ENCODE measurements at regions not wholly inside any gene's neighbourhood (a gene's known extent, or its start where the extent isn't known, plus 50 kb on each side); places are given as distances from the start of the nearest gene placed in this dataset.

GRCh38 chr5:5798462-5798861 is 376.0 kb downstream of the ICE1 start:
- no TSS peak for BruUV-seq (replicated peaks)
- no peak overlapping the region for H3K4me3 ChIP-seq (ENCODE audit: low read length)
- H3K9ac ChIP-seq (ENCODE audit: low read length): no peak overlapping the region
- H3F3A ChIP-seq (ENCODE audit: low read length, unreplicated experiment): no peaks in the 10 kb centered on the region
- POLR2A ChIA-PET (ENCODE audit: unreplicated experiment): no interaction called here
- H3K27ac ChIP-seq (ENCODE audit: low read length): no peak overlapping the region
- H2AFZ ChIP-seq (ENCODE audit: low read length): no peak overlapping the region
- H3K4me1 ChIP-seq (ENCODE audit: insufficient read depth, low read length): no peaks in the 10 kb centered on the region
- ATAC-seq (no peak), DNase-seq (no peak)
- no peaks in the 10 kb centered on the region for H3K9me3 ChIP-seq (ENCODE audit: low read length)
- intact Hi-C loops (cut with micrococcal nuclease): no loop called here
- no peak for TF ChIP-seq EZH2phosphoT487 (IDR thresholded peaks at IDR 0.05; ENCODE audit: borderline replicate concordance, low read length)
- H3K79me2 ChIP-seq (ENCODE audit: low read length): no peaks in the 10 kb centered on the region
- H4K20me1 ChIP-seq (ENCODE audit: low read length): no peaks in the 10 kb centered on the region
- CTCF ChIA-PET: no interaction called here
- no peaks in the 10 kb centered on the region for H3K9me2 ChIP-seq (replicated peaks; ENCODE audit: low read length)
- peaks cover 100% of the 10 kb centered on the region for H3K27me3 ChIP-seq (ENCODE audit: low read length)
- H3K36me3 ChIP-seq (ENCODE audit: low read depth, low read length): no peaks in the 10 kb centered on the region
- no peak overlapping the region for H3K4me2 ChIP-seq (ENCODE audit: low read length)

DNA sequence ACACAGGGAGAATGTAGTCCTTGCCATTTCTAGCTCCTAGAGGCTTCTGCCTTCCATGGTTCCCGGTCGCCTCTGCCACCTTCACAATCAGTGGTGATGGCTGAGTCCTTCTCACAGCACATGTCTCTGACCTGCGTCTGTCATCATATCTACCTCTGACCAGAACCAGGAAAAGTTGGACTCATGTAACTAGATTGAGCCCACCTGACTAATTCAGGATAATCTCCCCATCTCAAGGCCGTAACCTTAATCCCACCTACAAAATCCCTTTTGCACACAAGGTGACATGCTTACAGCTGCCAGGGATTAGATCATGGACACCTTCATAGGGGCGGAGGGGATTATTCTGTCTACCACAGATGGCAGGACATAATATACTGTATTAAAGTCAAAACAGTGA is 375.6 kb downstream of the ICE1 start:
- ChIA-PET CTCF (no interaction called here), POLR2A (ENCODE audit: unreplicated experiment) (no interaction called here)
- intact Hi-C loops (cut with micrococcal nuclease): no loop called here
- no TSS peak for BruUV-seq (replicated peaks)
- Histone ChIP-seq H3K9ac (ENCODE audit: low read length) (no peak overlapping the region), H3K27me3 (ENCODE audit: low read length) (peaks cover 100% of the 10 kb centered on the region), H3K4me1 (ENCODE audit: insufficient read depth, low read length) (no peaks in the 10 kb centered on the region), H3K36me3 (ENCODE audit: low read depth, low read length) (no peaks in the 10 kb centered on the region), H3K4me3 (ENCODE audit: low read length) (no peak overlapping the region), H2AFZ (ENCODE audit: low read length) (no peak overlapping the region), H3K27ac (ENCODE audit: low read length) (no peak overlapping the region), H3F3A (ENCODE audit: low read length, unreplicated experiment) (no peaks in the 10 kb centered on the region), H3K79me2 (ENCODE audit: low read length) (no peaks in the 10 kb centered on the region), H3K9me2 (replicated peaks; ENCODE audit: low read length) (no peaks in the 10 kb centered on the region), H3K4me2 (ENCODE audit: low read length) (no peak overlapping the region), H3K9me3 (ENCODE audit: low read length) (no peaks in the 10 kb centered on the region), H4K20me1 (ENCODE audit: low read length) (no peaks in the 10 kb centered on the region)
- no peak for DNase-seq
- ATAC-seq: no peak
- TF ChIP-seq EZH2 (IDR thresholded peaks at IDR 0.05; ENCODE audit: low read length, unreplicated experiment): no peak
- TF ChIP-seq EZH2phosphoT487 (IDR thresholded peaks at IDR 0.05; ENCODE audit: borderline replicate concordance, low read length): no peak
- no peak for TF ChIP-seq CTCF (conservative IDR thresholded peaks at IDR 0.05; ENCODE audit: low read depth, low read length)

DNA sequence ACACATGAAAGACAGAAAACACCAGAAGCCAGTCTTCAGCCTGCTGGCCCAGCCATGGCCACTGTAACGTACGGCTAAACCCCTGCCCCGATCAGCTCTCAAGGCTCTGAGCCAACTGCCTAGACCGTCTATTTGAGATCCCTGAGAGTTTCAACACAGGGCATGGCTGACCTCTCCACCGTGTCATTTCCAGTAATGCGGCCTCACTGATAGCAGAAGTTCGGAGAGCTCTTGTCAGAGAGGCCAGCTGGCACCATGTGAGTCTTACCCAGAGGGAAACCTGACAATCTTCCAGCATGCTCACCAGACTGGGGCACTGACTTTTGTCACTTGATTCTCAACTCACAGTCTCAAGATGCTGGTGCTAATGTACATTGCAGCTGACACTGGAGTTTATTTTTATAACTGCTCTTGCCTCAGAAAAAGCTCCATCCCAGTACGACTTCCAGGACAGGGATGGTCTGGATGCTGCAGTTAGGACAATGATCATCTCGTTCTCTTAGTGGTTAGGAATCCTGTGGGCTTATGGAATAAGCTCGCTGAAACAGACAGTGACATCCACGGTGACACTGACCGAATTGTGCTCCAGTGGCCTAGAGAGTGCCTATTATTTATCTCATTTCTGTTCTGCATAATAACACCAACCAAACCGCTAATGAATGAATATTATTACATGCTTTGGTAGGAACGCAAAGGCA is 372.7 kb downstream of the ICE1 start:
- no peak overlapping the region for H2AFZ ChIP-seq (ENCODE audit: low read length)
- no peaks in the 10 kb centered on the region for H3K9me2 ChIP-seq (replicated peaks; ENCODE audit: low read length)
- DNase-seq (no peak), ATAC-seq (no peak)
- no peaks in the 10 kb centered on the region for H3K9me3 ChIP-seq (ENCODE audit: low read length)
- POLR2A ChIA-PET (ENCODE audit: unreplicated experiment): no interaction called here
- H3K79me2 ChIP-seq (ENCODE audit: low read length): no peaks in the 10 kb centered on the region
- BruUV-seq (replicated peaks): no TSS peak
- peaks cover 98% of the 10 kb centered on the region for H3K27me3 ChIP-seq (ENCODE audit: low read length)
- no peak overlapping the region for H3K4me2 ChIP-seq (ENCODE audit: low read length)
- TF ChIP-seq CTCF (conservative IDR thresholded peaks at IDR 0.05; ENCODE audit: low read depth, low read length) (no peak), EZH2 (IDR thresholded peaks at IDR 0.05; ENCODE audit: low read length, unreplicated experiment) (peak; percentile 58)
- no peak overlapping the region for H3K4me3 ChIP-seq (ENCODE audit: low read length)
- CTCF ChIA-PET: no interaction called here
- H3F3A ChIP-seq (ENCODE audit: low read length, unreplicated experiment): no peaks in the 10 kb centered on the region
- H3K9ac ChIP-seq (ENCODE audit: low read length): no peak overlapping the region
- no peaks in the 10 kb centered on the region for H3K4me1 ChIP-seq (ENCODE audit: insufficient read depth, low read length)
- H3K36me3 ChIP-seq (ENCODE audit: low read depth, low read length): no peaks in the 10 kb centered on the region
- H4K20me1 ChIP-seq (ENCODE audit: low read length): no peaks in the 10 kb centered on the region
- intact Hi-C loops (cut with micrococcal nuclease): no loop called here
- no peak overlapping the region for H3K27ac ChIP-seq (ENCODE audit: low read length)

Data from PC-3 (cell line).